Osteoblast (primary cell): ENCODE measurements at regions not wholly inside any gene's neighbourhood (a gene's known extent, or its start where the extent isn't known, plus 50 kb on each side); places are given as distances from the start of the nearest gene placed in this dataset.

ENCODE experiments used
- DNase-seq: peaks from one replicate; pipeline ENCODE4 v3.0.0; 2011; ENCODE audit warnings: low spot score, mixed read lengths; ENCODE audit not compliant: insufficient read length; ENCODE audit errors: missing footprints
- H2AFZ ChIP-seq: 2 replicates; pipeline ENCODE4 v1.6.0; 2011; ENCODE audit warnings: mild to moderate bottlenecking, low read length
- H3K27ac ChIP-seq: 2 replicates; pipeline ENCODE4 v1.5.1; 2011; ENCODE audit warnings: mild to moderate bottlenecking, low read depth, low read length, moderate library complexity
- H3K27me3 ChIP-seq: 2 replicates; pipeline ENCODE4 v1.6.0; 2012; ENCODE audit warnings: mild to moderate bottlenecking, control low read depth, inconsistent platforms, low read length, moderate library complexity; ENCODE audit not compliant: insufficient read depth
- H3K36me3 ChIP-seq: 2 replicates; pipeline ENCODE4 v1.5.1; 2011; ENCODE audit warnings: mild to moderate bottlenecking, low read length, control low read depth, moderate library complexity; ENCODE audit not compliant: insufficient read depth
- H3K4me1 ChIP-seq: 2 replicates; pipeline ENCODE4 v1.5.1; 2011; ENCODE audit warnings: mild to moderate bottlenecking, low read length, control low read depth, moderate library complexity; ENCODE audit not compliant: insufficient read depth
- H3K4me2 ChIP-seq: 2 replicates; pipeline ENCODE4 v1.6.0; 2011; ENCODE audit warnings: mild to moderate bottlenecking, low read length; ENCODE audit not compliant: insufficient read depth
- H3K4me3 ChIP-seq: fragments of 200-600 bp; sonication (generic); 3 replicates; pipeline ENCODE4 v1.5.1; 2012; ENCODE audit warnings: mild to moderate bottlenecking, low read length, inconsistent platforms; ENCODE audit not compliant: insufficient read depth
- H3K79me2 ChIP-seq: 2 replicates; pipeline ENCODE4 v1.6.0; 2012; ENCODE audit warnings: mild to moderate bottlenecking, low read length, control low read depth, inconsistent platforms; ENCODE audit not compliant: insufficient read depth
- H3K9me3 ChIP-seq: 2 replicates; pipeline ENCODE4 v1.5.1; 2011; ENCODE audit warnings: low read depth, low read length, control low read depth
- H4K20me1 ChIP-seq: 2 replicates; pipeline ENCODE4 v1.6.0; 2012; ENCODE audit warnings: mild to moderate bottlenecking, low read length, control low read depth; ENCODE audit not compliant: insufficient read depth
- TF ChIP-seq, protein P1 (sequence below): IDR thresholded peaks from 2 replicates; pipeline ENCODE4 v1.5.1; 2011; ENCODE audit warnings: mild to moderate bottlenecking, low read depth, low read length, moderate library complexity; ENCODE audit errors: extremely low read depth

DNA sequence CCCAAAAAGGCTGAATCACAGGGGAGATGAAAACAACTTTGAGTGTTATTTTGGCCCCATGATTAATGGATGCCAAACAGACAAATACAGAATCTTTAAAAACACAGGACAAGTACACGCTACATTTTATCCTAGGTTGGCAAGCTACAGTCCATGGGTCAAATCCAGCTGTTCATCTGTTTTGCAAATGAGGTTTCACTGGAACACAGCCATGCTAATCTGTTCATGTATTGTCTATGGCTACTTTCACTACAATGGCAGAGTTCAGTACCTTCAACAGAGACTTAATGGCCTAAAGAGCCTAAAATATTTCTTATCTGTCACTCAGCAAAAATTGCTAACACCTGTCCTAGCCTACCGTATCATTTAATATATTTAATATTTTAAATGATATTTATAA, 1548.5 kb upstream of the IGFBP7 start:
- Histone ChIP-seq H3K4me3 (no peak overlapping the region), H3K4me2 (no peak overlapping the region), H3K79me2 (no peaks in the 10 kb centered on the region)

DNA sequence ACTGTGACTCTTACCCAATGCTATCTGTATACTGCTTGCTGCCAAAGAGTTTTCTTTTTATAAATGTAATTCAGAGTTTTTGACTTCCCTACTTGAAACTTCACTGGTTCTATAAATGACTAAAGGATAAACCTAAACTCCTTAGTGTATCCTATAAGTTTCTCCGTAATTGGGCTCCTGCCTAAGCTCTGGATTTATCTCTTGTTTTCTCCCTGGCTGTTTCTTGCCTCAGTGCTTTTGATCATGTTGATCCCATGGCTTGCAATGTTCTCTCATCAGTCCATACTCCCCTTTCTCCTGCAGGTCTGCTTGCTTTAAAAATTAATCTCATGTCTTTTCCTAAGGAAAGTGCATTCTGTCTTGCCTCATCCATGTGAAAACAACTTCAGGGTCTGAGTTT, 1543.1 kb upstream of the IGFBP7 start:
- no peak overlapping the region for H3K4me3 ChIP-seq
- no peaks in the 10 kb centered on the region for H4K20me1 ChIP-seq
- TF ChIP-seq, protein P1, sequence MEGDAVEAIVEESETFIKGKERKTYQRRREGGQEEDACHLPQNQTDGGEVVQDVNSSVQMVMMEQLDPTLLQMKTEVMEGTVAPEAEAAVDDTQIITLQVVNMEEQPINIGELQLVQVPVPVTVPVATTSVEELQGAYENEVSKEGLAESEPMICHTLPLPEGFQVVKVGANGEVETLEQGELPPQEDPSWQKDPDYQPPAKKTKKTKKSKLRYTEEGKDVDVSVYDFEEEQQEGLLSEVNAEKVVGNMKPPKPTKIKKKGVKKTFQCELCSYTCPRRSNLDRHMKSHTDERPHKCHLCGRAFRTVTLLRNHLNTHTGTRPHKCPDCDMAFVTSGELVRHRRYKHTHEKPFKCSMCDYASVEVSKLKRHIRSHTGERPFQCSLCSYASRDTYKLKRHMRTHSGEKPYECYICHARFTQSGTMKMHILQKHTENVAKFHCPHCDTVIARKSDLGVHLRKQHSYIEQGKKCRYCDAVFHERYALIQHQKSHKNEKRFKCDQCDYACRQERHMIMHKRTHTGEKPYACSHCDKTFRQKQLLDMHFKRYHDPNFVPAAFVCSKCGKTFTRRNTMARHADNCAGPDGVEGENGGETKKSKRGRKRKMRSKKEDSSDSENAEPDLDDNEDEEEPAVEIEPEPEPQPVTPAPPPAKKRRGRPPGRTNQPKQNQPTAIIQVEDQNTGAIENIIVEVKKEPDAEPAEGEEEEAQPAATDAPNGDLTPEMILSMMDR, result no peak
- H3K27me3 ChIP-seq, result no peaks in the 10 kb centered on the region
- DNase-seq, result no peak
- no peak overlapping the region for H2AFZ ChIP-seq
- H3K36me3 ChIP-seq, result no peaks in the 10 kb centered on the region
- H3K4me1 ChIP-seq, result no peaks in the 10 kb centered on the region
- H3K79me2 ChIP-seq, result no peaks in the 10 kb centered on the region
- no peak overlapping the region for H3K4me2 ChIP-seq
- H3K9me3 ChIP-seq, result no peaks in the 10 kb centered on the region
- no peak overlapping the region for H3K27ac ChIP-seq

More for the DNA sequence above, 1548.5 kb upstream of the IGFBP7 start:
- no peaks in the 10 kb centered on the region for H3K9me3 ChIP-seq
- TF ChIP-seq, protein P1, result no peak
- H3K4me1 ChIP-seq, result no peaks in the 10 kb centered on the region
- no peak overlapping the region for H2AFZ ChIP-seq
- DNase-seq, result peak; percentile 0
- no peaks in the 10 kb centered on the region for H3K36me3 ChIP-seq
- no peaks in the 10 kb centered on the region for H3K27me3 ChIP-seq
- H3K27ac ChIP-seq, result no peak overlapping the region
- H4K20me1 ChIP-seq, result no peaks in the 10 kb centered on the region

DNA sequence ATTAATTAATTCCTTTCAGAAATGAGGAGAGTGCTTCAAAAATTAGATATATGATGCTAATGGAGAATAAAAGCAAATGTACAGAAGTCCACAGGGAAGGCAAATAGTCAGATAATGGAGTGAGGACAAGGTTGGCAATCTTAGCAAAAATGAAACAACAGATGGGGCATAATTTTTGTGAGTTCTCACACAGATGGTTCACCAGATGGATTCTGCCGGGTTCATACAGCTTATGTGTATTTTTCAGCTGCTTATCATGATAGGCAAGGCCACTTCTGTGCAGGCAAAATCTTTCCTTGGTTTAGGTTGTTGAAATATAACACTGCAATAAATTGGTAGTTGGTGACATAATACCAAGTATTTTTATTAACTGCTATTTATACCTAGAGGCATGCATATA, 1539.0 kb upstream of the IGFBP7 start:
- no peak overlapping the region for H2AFZ ChIP-seq
- TF ChIP-seq, protein P1, result no peak
- no peak overlapping the region for H3K4me2 ChIP-seq
- H3K36me3 ChIP-seq, result no peaks in the 10 kb centered on the region
- no peaks in the 10 kb centered on the region for H3K27me3 ChIP-seq
- no peak overlapping the region for H3K4me3 ChIP-seq
- no peak for DNase-seq
- peaks cover 4% of the 10 kb centered on the region for H3K9me3 ChIP-seq
- no peak overlapping the region for H3K27ac ChIP-seq
- H3K4me1 ChIP-seq, result no peaks in the 10 kb centered on the region
- H3K79me2 ChIP-seq, result no peaks in the 10 kb centered on the region
- H4K20me1 ChIP-seq, result no peaks in the 10 kb centered on the region

DNA sequence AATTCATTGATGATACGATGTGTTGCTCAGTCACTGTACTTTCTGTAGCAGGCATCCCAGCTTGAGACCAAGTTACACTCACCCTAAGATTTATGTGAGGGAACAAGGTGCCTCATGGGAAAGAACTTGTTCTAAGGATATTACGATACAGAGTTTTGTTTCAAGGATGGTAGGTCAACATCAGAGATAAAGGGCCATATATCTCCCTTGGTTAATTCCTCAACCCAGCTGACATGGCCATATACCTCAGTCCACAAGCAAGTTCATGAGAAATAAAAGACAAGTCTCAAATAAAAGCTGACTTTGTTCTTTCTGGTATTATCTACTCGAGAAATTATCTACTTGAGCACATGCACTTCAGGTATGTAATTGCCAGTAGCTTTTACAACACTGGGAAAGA, 1535.9 kb upstream of the IGFBP7 start:
- Histone ChIP-seq H3K27ac (no peak overlapping the region), H3K36me3 (no peaks in the 10 kb centered on the region), H3K27me3 (no peaks in the 10 kb centered on the region), H2AFZ (no peak overlapping the region), H3K4me2 (no peak overlapping the region), H3K4me1 (no peaks in the 10 kb centered on the region), H4K20me1 (no peaks in the 10 kb centered on the region), H3K4me3 (no peak overlapping the region), H3K79me2 (no peaks in the 10 kb centered on the region), H3K9me3 (peaks cover 4% of the 10 kb centered on the region)
- TF ChIP-seq, protein P1, result no peak
- no peak for DNase-seq
